Central memory CD8-positive, alpha-beta T cell (primary cell): ENCODE measurements at regions not wholly inside any gene's neighbourhood (a gene's known extent, or its start where the extent isn't known, plus 50 kb on each side); places are given as distances from the start of the nearest gene placed in this dataset.
A peak's percentile ranks its signal among the peaks of the same experiment; 100 is the strongest.
"Not testable (repeated sequence)": the region's sequence is repeated elsewhere in the genome, so short reads cannot be mapped to it uniquely, and the experiment has no call there.

ENCODE experiments used
- ATAC-seq: fragments of 150-1000 bp; cut with Tn5 transposase; replicated peaks from 2 replicates; pipeline ENCODE4 v1.10.0; 2022; ENCODE audit warnings: mild to moderate bottlenecking, moderate FRiP score, moderate number of reproducible peaks; ENCODE audit not compliant: poor library complexity, severe bottlenecking; ENCODE audit errors: extremely low read depth
- DNase-seq, 2 donors: peaks; one replicate each; pipeline ENCODE4 v3.0.0; 2021; ENCODE audit warnings: low spot score in 2 of 2
- H3K27ac Mint-ChIP-seq: one replicate; pipeline ENCODE4 v1.8.0; 2022; ENCODE audit warnings: low read depth, mild to moderate bottlenecking, moderate library complexity, mixed read lengths
- H3K27me3 Mint-ChIP-seq: one replicate; pipeline ENCODE4 v1.8.0; 2022; ENCODE audit warnings: mixed read lengths
- H3K36me3 Mint-ChIP-seq: one replicate; pipeline ENCODE4 v1.8.0; 2022; ENCODE audit warnings: mild to moderate bottlenecking, moderate library complexity, mixed read lengths; ENCODE audit not compliant: insufficient read depth
- H3K4me1 Mint-ChIP-seq: one replicate; pipeline ENCODE4 v1.8.0; 2022; ENCODE audit warnings: mixed read lengths
- H3K4me3 Mint-ChIP-seq: one replicate; pipeline ENCODE4 v1.8.0; 2022; ENCODE audit warnings: mild to moderate bottlenecking, moderate library complexity, mixed read lengths
- H3K9me3 Mint-ChIP-seq: one replicate; pipeline ENCODE4 v1.8.0; 2022; ENCODE audit warnings: mixed read lengths

DNA sequence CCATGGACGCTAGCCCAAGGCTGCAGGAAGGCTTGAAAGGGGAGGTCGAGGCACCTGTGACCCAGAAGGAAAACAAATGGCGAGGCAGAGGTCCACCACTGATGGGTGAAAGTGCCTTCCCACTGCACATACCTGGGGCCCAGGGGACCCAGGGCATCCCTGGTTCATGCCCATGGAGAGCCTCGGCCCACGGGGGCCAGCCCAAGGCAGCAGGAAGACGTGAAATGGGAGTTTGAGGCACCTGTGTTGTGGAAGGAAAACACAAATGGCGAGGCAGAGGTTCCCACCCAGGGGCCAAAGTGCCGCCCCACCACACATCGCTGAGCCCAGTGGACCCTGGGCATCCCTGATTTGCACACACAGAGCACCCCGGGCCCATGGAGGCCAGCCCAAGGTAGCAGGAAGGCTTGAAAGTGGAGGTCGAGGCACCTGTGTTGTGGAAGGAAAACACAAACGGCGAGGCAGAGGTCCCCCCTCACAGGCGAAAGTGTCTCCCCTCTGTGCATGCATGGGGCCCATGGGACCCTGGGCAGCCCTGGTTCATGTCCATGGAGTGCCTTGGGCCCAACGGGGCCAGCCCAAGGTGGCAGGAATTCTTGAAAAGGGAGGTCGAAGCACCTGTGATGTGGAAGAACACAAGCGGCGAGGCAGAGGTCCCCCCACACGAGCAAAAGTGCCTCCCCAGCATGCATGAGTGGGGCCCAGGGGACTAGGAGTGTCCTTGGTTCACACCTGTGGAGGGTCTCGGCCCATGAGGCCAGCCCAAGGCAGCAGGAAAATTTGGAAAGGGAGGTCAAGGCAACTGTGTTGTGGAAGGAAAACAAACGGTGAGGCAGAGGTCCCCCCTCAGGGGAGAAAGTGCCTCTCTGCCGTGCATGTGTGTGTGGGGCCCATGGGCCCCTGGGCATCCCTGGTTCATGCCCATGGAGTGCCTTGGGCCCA, 383.3 kb downstream of the ALG10 start:
- peaks cover 40% of the 10 kb centered on the region for H3K9me3 Mint-ChIP-seq
- no peak overlapping the region for H3K27ac Mint-ChIP-seq
- no peaks in the 10 kb centered on the region for H3K27me3 Mint-ChIP-seq
- no peak for ATAC-seq
- H3K4me3 Mint-ChIP-seq = no peak overlapping the region
- DNase-seq = peak in 1 of 2 donors; percentile 10
- no peaks in the 10 kb centered on the region for H3K36me3 Mint-ChIP-seq
- H3K4me1 Mint-ChIP-seq = no peaks in the 10 kb centered on the region

- Mint-ChIP-seq H3K27ac (no peak overlapping the region), H3K27me3 (no peaks in the 10 kb centered on the region), H3K36me3 (no peaks in the 10 kb centered on the region), H3K4me1 (no peaks in the 10 kb centered on the region), H3K9me3 (peaks cover 43% of the 10 kb centered on the region), H3K4me3 (no peak overlapping the region)
- DNase-seq (peak; percentile 7 to 8), ATAC-seq (no peak)
Observed at GRCh38 chr12:34406228-34406995, 384.1 kb downstream of the ALG10 start.

GRCh38 chr12:34406996-34407300, 384.7 kb downstream of the ALG10 start:
- no peak for ATAC-seq
- Mint-ChIP-seq H3K4me3 (no peak overlapping the region), H3K36me3 (no peaks in the 10 kb centered on the region), H3K4me1 (no peaks in the 10 kb centered on the region), H3K27me3 (no peaks in the 10 kb centered on the region), H3K9me3 (peaks cover 41% of the 10 kb centered on the region), H3K27ac (no peak overlapping the region)
- DNase-seq = peak in 1 of 2 donors; percentile 2

DNA sequence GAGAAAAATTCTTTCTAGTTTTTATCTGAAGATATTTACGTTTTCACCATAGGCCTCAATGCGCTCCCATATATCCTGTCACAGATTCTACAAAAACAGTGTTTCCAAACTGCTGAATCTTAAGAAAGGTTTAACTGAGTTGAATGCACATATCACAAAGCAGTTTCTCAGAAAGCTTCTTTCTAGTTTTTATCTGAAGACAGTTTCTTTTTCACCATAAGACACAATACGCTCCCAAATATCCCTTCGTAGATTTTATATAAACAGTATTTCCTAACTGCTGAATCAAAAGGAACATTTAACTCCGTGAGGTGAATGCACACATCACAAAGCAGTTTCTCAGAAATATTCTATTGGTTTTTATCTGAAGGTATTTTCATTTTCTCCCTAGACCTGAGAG, 385.5 kb downstream of the ALG10 start:
- H3K4me1 Mint-ChIP-seq = no peaks in the 10 kb centered on the region
- no peak overlapping the region for H3K27ac Mint-ChIP-seq
- peaks cover 33% of the 10 kb centered on the region for H3K9me3 Mint-ChIP-seq
- ATAC-seq (no peak), DNase-seq (no peak)
- H3K36me3 Mint-ChIP-seq = no peaks in the 10 kb centered on the region
- H3K27me3 Mint-ChIP-seq = no peaks in the 10 kb centered on the region
- H3K4me3 Mint-ChIP-seq = no peak overlapping the region

DNA sequence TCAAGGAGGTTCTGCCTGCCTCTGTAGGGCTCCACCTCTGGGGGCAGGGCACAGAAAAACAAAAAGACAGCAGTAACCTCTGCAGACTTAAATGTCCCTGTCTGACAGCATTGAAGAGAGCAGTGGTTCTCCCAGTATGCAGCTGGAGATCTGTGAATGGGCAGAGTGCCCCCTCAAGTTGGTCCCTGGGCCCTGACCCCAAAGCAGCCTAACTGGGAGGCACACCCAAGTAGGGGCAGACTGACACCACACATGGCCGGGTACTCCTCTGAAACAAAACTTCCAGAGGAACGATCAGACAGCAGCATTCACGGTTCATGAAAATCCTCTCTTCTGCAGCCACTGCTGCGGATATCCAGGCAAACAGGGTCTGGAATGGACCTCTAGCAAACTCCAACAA, 409.2 kb downstream of the ALG10 start:
- not testable (repeated sequence) for H3K27me3 Mint-ChIP-seq, H3K4me3 Mint-ChIP-seq, H3K27ac Mint-ChIP-seq, ATAC-seq, H3K36me3 Mint-ChIP-seq, H3K4me1 Mint-ChIP-seq, DNase-seq
- H3K9me3 Mint-ChIP-seq = peaks cover 11% of the 10 kb centered on the region
